DOHH2 (cell line): ENCODE measurements at regions not wholly inside any gene's neighbourhood (a gene's known extent, or its start where the extent isn't known, plus 50 kb on each side); places are given as distances from the start of the nearest gene placed in this dataset.

Source experiments
- H3F3A ChIP-seq: fragments of 200-600 bp; sonication (generic), shearing (Covaris generic); 2 replicates; pipeline ENCODE4 v1.6.0; 2016; ENCODE audit warnings: antibody characterized with exemption, mild to moderate bottlenecking; ENCODE audit not compliant: control insufficient read depth, insufficient read depth
- H3K27ac ChIP-seq: fragments of 200-600 bp; sonication (generic); 2 replicates; pipeline ENCODE4 v1.5.1; 2014; ENCODE audit warnings: low read depth, mild to moderate bottlenecking, low read length, moderate library complexity
- H3K27me3 ChIP-seq: fragments of 200-600 bp; sonication (generic); 2 replicates; pipeline ENCODE4 v1.6.1; 2014; ENCODE audit warnings: mild to moderate bottlenecking, low read length, mixed read lengths; ENCODE audit not compliant: control insufficient read depth
- H3K36me3 ChIP-seq: fragments of 200-600 bp; sonication (generic); 2 replicates; pipeline ENCODE4 v1.6.1; 2014; ENCODE audit warnings: mild to moderate bottlenecking, low read length, moderate library complexity, mixed read lengths; ENCODE audit not compliant: control insufficient read depth
- H3K4me1 ChIP-seq: fragments of 200-600 bp; sonication (generic); 2 replicates; pipeline ENCODE4 v1.6.1; 2014; ENCODE audit warnings: mild to moderate bottlenecking, low read length, mixed read lengths; ENCODE audit not compliant: control insufficient read depth
- H3K4me2 ChIP-seq: fragments of 200-600 bp; sonication (generic); 2 replicates; pipeline ENCODE4 v1.6.0; 2014; ENCODE audit warnings: mild to moderate bottlenecking, low read length, moderate library complexity
- H3K4me3 ChIP-seq: fragments of 200-600 bp; sonication (generic); 2 replicates; pipeline ENCODE4 v1.5.1; 2014; ENCODE audit warnings: mild to moderate bottlenecking, low read length, mixed read lengths
- H3K79me2 ChIP-seq: fragments of 200-600 bp; sonication (generic); 2 replicates; pipeline ENCODE4 v1.6.1; 2014; ENCODE audit warnings: mild to moderate bottlenecking, low read length, mixed read lengths; ENCODE audit not compliant: control insufficient read depth
- H3K9me2 ChIP-seq: fragments of 200-600 bp; sonication (generic); replicated peaks from 2 replicates; pipeline ENCODE4 v1.6.1; 2014; ENCODE audit warnings: mild to moderate bottlenecking, low read length, mixed read lengths; ENCODE audit not compliant: control insufficient read depth
- H3K9me3 ChIP-seq: fragments of 200-600 bp; sonication (generic); 2 replicates; pipeline ENCODE4 v1.6.1; 2014; ENCODE audit warnings: antibody characterized with exemption, low read length, mixed read lengths; ENCODE audit not compliant: control insufficient read depth, insufficient read depth
- H4K20me1 ChIP-seq: fragments of 200-600 bp; sonication (generic); 2 replicates; pipeline ENCODE4 v1.6.0; 2014; ENCODE audit warnings: low read depth, mild to moderate bottlenecking, antibody characterized with exemption, low read length, moderate library complexity; ENCODE audit not compliant: control insufficient read depth, insufficient read depth
- CTCF ChIP-seq: fragments of 200-600 bp; sonication (generic); IDR thresholded peaks from one replicate; pipeline ENCODE4 v1.5.1; 2014; ENCODE audit warnings: antibody characterized with exemption, mild to moderate bottlenecking, low read depth, low read length; ENCODE audit not compliant: poor library complexity, severe bottlenecking
- EZH2phosphoT487 ChIP-seq: fragments of 200-600 bp; sonication (generic); IDR thresholded peaks from 2 replicates; pipeline ENCODE4 v1.6.1; 2017; ENCODE audit warnings: borderline replicate concordance, mild to moderate bottlenecking, antibody characterized with exemption, low read length, moderate library complexity, mixed read lengths

DNA sequence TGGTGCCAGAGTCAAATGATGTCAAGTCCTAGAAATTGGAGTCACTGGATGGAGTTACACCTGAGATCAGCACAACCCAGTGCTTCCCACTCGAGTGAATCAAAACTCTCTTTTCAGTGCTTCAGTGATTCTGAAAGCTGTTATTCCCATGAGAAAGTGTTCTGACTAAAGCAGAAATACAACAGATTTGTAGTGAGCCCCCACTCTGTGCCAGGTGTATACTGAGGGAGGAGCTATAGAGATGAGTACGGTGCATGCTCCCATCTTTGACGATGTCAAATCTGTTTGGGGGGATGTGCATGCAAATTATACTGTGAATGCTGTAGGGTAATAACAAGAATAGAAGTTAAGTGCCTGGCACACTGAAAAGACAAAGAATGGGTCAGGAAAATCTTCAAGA, 330.2 kb downstream of the HS3ST1 start:
- Histone ChIP-seq H3K4me1 (peaks cover 73% of the 10 kb centered on the region), H3K4me2 (peak overlapping the region; percentile 64), H3K36me3 (no peaks in the 10 kb centered on the region), H3K9me2 (no peaks in the 10 kb centered on the region), H3K9me3 (no peaks in the 10 kb centered on the region), H3K27ac (peak overlapping the region; percentile 82), H4K20me1 (no peaks in the 10 kb centered on the region), H3K27me3 (no peaks in the 10 kb centered on the region), H3F3A (peaks cover 28% of the 10 kb centered on the region), H3K79me2 (no peaks in the 10 kb centered on the region), H3K4me3 (peak overlapping the region; percentile 44)
- TF ChIP-seq EZH2phosphoT487 (no peak), CTCF (no peak)

DNA sequence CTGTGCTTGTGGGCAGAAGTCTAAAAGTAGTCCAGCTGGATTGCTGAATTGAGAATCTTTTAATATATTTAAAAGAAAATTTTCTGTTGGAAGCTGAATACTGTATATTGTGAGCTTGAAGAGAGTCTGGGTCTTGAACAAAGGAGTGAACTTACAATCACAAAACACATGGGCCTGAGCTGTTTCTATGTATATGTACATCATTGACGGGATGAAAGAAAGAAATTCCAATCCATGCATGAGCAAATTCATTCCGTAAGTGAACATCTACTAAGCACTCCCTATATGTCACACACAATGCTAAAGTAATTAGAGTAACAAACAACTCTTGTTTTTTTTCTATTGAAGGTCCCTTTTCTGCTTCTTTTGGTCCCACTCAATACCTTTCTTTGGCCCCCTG, 331.0 kb downstream of the HS3ST1 start:
- Histone ChIP-seq H4K20me1 (no peaks in the 10 kb centered on the region), H3K27ac (peak overlapping the region; percentile 82), H3K4me3 (peak overlapping the region; percentile 44), H3K9me3 (no peaks in the 10 kb centered on the region), H3K27me3 (no peaks in the 10 kb centered on the region), H3K79me2 (no peaks in the 10 kb centered on the region), H3K36me3 (no peaks in the 10 kb centered on the region), H3F3A (peaks cover 28% of the 10 kb centered on the region), H3K4me2 (peak overlapping the region; percentile 64), H3K9me2 (no peaks in the 10 kb centered on the region), H3K4me1 (peaks cover 76% of the 10 kb centered on the region)
- TF ChIP-seq EZH2phosphoT487 (no peak), CTCF (no peak)

DNA sequence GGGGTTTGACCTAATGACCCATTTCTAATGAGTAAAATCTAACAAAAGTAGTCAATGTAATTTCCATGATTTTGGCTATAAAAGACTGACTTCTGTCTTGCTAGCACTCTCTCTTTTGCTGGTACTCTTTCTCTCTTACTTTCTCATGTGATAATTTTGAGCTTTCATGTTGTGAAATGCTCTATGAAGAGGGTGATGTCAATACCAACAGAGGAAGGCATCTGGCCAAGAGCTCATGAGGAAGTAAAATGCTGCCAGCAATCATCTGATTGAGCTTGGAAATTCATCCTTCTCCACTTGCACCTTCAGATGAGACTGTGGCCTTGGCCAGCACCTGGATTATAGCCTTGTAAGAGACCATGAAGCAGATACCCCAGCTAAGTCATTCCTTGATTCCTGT, 347.7 kb downstream of the HS3ST1 start:
- Histone ChIP-seq H3K4me1 (peaks cover 13% of the 10 kb centered on the region), H3K36me3 (no peaks in the 10 kb centered on the region), H3K79me2 (no peaks in the 10 kb centered on the region), H3K4me2 (no peak overlapping the region), H3K9me3 (no peaks in the 10 kb centered on the region), H3K9me2 (no peaks in the 10 kb centered on the region), H3K4me3 (no peak overlapping the region), H4K20me1 (no peaks in the 10 kb centered on the region), H3F3A (no peaks in the 10 kb centered on the region), H3K27ac (no peak overlapping the region), H3K27me3 (no peaks in the 10 kb centered on the region)
- TF ChIP-seq EZH2phosphoT487 (no peak), CTCF (no peak)

DNA sequence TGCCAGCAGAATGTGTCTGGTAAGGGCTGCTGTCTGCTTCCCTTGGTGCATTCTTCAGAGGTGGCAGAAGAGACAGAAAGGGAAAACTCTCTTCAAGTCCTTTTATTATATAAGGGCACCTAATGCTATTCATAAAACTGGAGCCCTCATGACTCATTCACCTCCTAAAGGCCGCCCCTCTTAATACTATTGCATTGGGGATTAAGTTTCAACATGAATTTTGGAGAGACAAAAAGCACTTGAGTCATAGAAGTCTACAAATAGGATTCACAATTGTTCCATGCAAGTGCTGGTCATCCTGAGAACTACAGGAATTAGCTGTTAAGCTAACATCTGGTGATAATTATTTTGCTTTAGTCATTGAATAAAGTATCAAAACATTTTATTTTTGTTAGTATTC, 349.5 kb downstream of the HS3ST1 start:
- Histone ChIP-seq H3K36me3 (no peaks in the 10 kb centered on the region), H3K9me3 (no peaks in the 10 kb centered on the region), H3F3A (no peaks in the 10 kb centered on the region), H3K27ac (no peak overlapping the region), H4K20me1 (no peaks in the 10 kb centered on the region), H3K79me2 (no peaks in the 10 kb centered on the region), H3K9me2 (no peaks in the 10 kb centered on the region), H3K27me3 (no peaks in the 10 kb centered on the region), H3K4me2 (no peak overlapping the region), H3K4me3 (no peak overlapping the region), H3K4me1 (peaks cover 17% of the 10 kb centered on the region)
- TF ChIP-seq EZH2phosphoT487 (no peak), CTCF (no peak)
